ENCODE measurements at regions not wholly inside any gene's neighbourhood (a gene's known extent, or its start where the extent isn't known, plus 50 kb on each side); places are given as distances from the start of the nearest gene placed in this dataset.

DNA sequence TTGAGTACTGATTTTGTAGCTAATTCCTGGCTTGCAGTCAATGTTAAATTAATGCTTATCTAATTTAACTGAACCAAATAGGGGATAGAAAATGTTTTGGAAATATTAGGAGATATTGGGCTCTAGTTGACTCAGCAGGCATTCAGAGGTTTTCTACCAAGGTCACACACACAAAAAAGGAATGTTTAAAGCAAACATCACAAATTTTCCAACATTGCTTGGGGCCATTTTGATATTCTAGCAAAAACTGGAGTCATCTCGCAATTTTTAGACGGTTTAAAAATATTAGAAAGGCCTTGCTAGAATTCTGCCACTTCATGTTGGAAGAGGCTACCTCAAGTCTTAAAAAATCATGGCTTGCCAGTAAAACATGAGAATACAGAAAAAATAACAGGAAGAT, 2082.1 kb upstream of the RAG2 start:
- H2AFZ ChIP-seq, result no peak overlapping the region
- H3K4me1 ChIP-seq (ENCODE audit: insufficient read depth), result no peaks in the 10 kb centered on the region
- TF ChIP-seq EZH2 (IDR thresholded peaks at IDR 0.05; ENCODE audit: insufficient read depth, poor library complexity, severe bottlenecking) (no peak), EZH2phosphoT487 (IDR thresholded peaks at IDR 0.05; ENCODE audit: insufficient read depth, low read depth) (no peak)
- H3K27ac ChIP-seq, result no peak overlapping the region
- no peaks in the 10 kb centered on the region for H3K27me3 ChIP-seq (replicated peaks; ENCODE audit: insufficient read depth)
- no peaks in the 10 kb centered on the region for H3K79me2 ChIP-seq (ENCODE audit: insufficient read depth)
- no peak overlapping the region for H3K4me3 ChIP-seq
- no peaks in the 10 kb centered on the region for H3K9me3 ChIP-seq (ENCODE audit: low read depth)
- no peak for DNase-seq
- 20 to 30% methylated on average over 2 of the region's 2 CpGs for WGBS, 2 experiments (ENCODE audit: low coverage in 1 of 2, low lambda C conversion rate in 2 of 2, missing lambda C conversion rate in 2 of 2)
- no peaks in the 10 kb centered on the region for H4K20me1 ChIP-seq (ENCODE audit: insufficient read depth)
- H3K9me2 ChIP-seq (ENCODE audit: insufficient read depth), result no peaks in the 10 kb centered on the region
- no peak overlapping the region for H3K9ac ChIP-seq
- H3K4me2 ChIP-seq (ENCODE audit: unreplicated experiment), result no peak overlapping the region
- no peaks in the 10 kb centered on the region for H3K36me3 ChIP-seq (ENCODE audit: low read depth)
- in situ Hi-C loops (cut with MboI), result no loop called here
- no peaks in the 10 kb centered on the region for H3F3A ChIP-seq (ENCODE audit: insufficient read depth)

DNA sequence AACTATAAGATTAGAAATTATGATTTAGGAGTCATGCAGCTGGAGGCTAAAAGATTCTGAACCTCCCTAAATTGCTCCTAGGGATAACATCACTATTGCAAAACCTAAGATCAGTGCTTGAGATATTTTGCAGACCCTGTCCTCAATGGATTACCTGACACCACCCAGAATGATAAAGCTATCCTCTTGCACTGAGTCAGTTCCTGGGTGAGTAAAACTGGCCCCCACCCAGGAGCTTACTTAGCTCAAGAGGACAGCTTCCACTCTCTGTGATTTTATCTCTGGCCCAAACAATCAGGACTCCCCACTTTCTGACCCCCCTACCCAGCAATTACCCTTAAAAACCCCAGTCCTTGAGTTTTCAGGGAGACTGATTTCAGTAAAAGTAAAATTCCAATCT, 2074.4 kb upstream of the RAG2 start:
- no peaks in the 10 kb centered on the region; the same call in 1 of the 2 replicates for H3K9me2 ChIP-seq (ENCODE audit: insufficient read depth)
- no peaks in the 10 kb centered on the region for H4K20me1 ChIP-seq (ENCODE audit: insufficient read depth)
- H3K4me1 ChIP-seq (ENCODE audit: insufficient read depth), result no peaks in the 10 kb centered on the region
- DNase-seq, result no peak
- no peaks in the 10 kb centered on the region for H3K36me3 ChIP-seq (ENCODE audit: low read depth)
- no peak overlapping the region for H3K9ac ChIP-seq
- no peaks in the 10 kb centered on the region for H3K9me3 ChIP-seq (ENCODE audit: low read depth)
- H3K79me2 ChIP-seq (ENCODE audit: insufficient read depth), result no peaks in the 10 kb centered on the region
- no peak overlapping the region for H2AFZ ChIP-seq
- in situ Hi-C loops (cut with MboI), result no loop called here
- H3K27me3 ChIP-seq (replicated peaks; ENCODE audit: insufficient read depth), result no peaks in the 10 kb centered on the region
- no peaks in the 10 kb centered on the region for H3F3A ChIP-seq (ENCODE audit: insufficient read depth)
- TF ChIP-seq EZH2phosphoT487 (IDR thresholded peaks at IDR 0.05; ENCODE audit: insufficient read depth, low read depth) (no peak), EZH2 (IDR thresholded peaks at IDR 0.05; ENCODE audit: insufficient read depth, poor library complexity, severe bottlenecking) (no peak)
- H3K4me2 ChIP-seq (ENCODE audit: unreplicated experiment), result no peak overlapping the region
- no peak overlapping the region for H3K4me3 ChIP-seq
- no peak overlapping the region for H3K27ac ChIP-seq

DNA sequence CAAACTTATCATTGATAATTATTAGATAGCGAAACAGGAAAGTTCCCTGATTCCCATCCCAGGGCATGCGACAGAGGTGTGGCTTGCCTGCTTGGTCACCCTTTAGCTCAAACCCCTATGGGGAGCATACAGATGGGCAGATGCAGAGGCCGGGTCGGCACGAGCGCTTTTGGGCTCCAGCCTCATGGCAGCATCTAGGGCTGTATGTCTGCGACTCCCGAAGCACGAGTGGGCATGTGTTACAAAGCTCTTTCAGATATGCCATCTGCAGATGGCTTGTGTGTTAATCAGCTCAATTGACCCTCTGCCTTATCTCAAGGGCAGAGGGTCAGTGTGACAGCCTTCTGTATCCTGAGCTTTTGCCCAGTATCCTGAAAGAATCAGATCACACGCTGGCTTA, 2069.3 kb upstream of the RAG2 start:
- no peaks in the 10 kb centered on the region for H3F3A ChIP-seq (ENCODE audit: insufficient read depth)
- H3K79me2 ChIP-seq (ENCODE audit: insufficient read depth), result no peaks in the 10 kb centered on the region
- no peaks in the 10 kb centered on the region for H4K20me1 ChIP-seq (ENCODE audit: insufficient read depth)
- no peaks in the 10 kb centered on the region for H3K36me3 ChIP-seq (ENCODE audit: low read depth)
- no peak overlapping the region for H3K4me2 ChIP-seq (ENCODE audit: unreplicated experiment)
- no peak for DNase-seq
- no peaks in the 10 kb centered on the region; the same call in 1 of the 2 replicates for H3K9me2 ChIP-seq (ENCODE audit: insufficient read depth)
- H3K9me3 ChIP-seq (ENCODE audit: low read depth), result no peaks in the 10 kb centered on the region
- no peak overlapping the region for H2AFZ ChIP-seq
- H3K27ac ChIP-seq, result no peak overlapping the region
- no peaks in the 10 kb centered on the region for H3K27me3 ChIP-seq (replicated peaks; ENCODE audit: insufficient read depth)
- TF ChIP-seq EZH2phosphoT487 (IDR thresholded peaks at IDR 0.05; ENCODE audit: insufficient read depth, low read depth) (no peak), EZH2 (IDR thresholded peaks at IDR 0.05; ENCODE audit: insufficient read depth, poor library complexity, severe bottlenecking) (no peak)
- H3K4me3 ChIP-seq, result no peak overlapping the region
- no peak overlapping the region for H3K9ac ChIP-seq
- 46 to 47% methylated on average over 10 of the region's 10 CpGs for WGBS, 2 experiments (ENCODE audit: low coverage in 1 of 2, low lambda C conversion rate in 2 of 2, missing lambda C conversion rate in 2 of 2)
- no peaks in the 10 kb centered on the region for H3K4me1 ChIP-seq (ENCODE audit: insufficient read depth)
- in situ Hi-C loops (cut with MboI), result no loop called here

DNA sequence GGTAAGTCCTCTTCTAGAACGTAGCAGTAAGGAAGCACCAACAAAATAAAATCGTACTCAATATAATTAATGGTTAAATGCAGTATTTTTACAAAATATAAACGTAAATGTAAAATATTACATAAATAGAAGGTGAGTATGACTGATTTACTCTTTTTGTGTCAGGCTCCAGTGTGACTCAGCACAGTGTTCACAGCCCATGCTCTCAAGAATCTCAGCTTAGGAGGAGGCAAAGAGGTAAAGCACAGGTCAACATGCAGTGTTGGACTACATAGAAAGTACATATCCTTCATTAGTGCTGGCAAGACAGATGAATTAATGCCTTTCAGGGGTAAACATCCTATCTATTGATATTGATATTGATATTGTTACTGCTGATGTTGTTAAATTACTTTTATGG, 2050.6 kb upstream of the RAG2 start:
- no peaks in the 10 kb centered on the region for H3K27me3 ChIP-seq (replicated peaks; ENCODE audit: insufficient read depth)
- no peaks in the 10 kb centered on the region for H3K9me2 ChIP-seq (ENCODE audit: insufficient read depth)
- H3K4me3 ChIP-seq, result no peak overlapping the region
- H3K36me3 ChIP-seq (ENCODE audit: low read depth), result no peaks in the 10 kb centered on the region
- no peak overlapping the region for H3K27ac ChIP-seq
- H3K4me2 ChIP-seq (ENCODE audit: unreplicated experiment), result no peak overlapping the region
- H4K20me1 ChIP-seq (ENCODE audit: insufficient read depth), result no peaks in the 10 kb centered on the region
- in situ Hi-C loops (cut with MboI), result no loop called here
- DNase-seq, result no peak
- no peaks in the 10 kb centered on the region for H3F3A ChIP-seq (ENCODE audit: insufficient read depth)
- H3K79me2 ChIP-seq (ENCODE audit: insufficient read depth), result no peaks in the 10 kb centered on the region
- H3K4me1 ChIP-seq (ENCODE audit: insufficient read depth), result no peaks in the 10 kb centered on the region
- 2 to 10% methylated on average over 3 of the region's 3 CpGs for WGBS, 2 experiments (ENCODE audit: low coverage in 1 of 2, low lambda C conversion rate in 2 of 2, missing lambda C conversion rate in 2 of 2)
- H2AFZ ChIP-seq, result no peak overlapping the region
- H3K9me3 ChIP-seq (ENCODE audit: low read depth), result peaks cover 4% of the 10 kb centered on the region
- no peak overlapping the region for H3K9ac ChIP-seq
- TF ChIP-seq EZH2 (IDR thresholded peaks at IDR 0.05; ENCODE audit: insufficient read depth, poor library complexity, severe bottlenecking), result no peak
- no peak for TF ChIP-seq EZH2phosphoT487 (IDR thresholded peaks at IDR 0.05; ENCODE audit: insufficient read depth, low read depth)

DNA sequence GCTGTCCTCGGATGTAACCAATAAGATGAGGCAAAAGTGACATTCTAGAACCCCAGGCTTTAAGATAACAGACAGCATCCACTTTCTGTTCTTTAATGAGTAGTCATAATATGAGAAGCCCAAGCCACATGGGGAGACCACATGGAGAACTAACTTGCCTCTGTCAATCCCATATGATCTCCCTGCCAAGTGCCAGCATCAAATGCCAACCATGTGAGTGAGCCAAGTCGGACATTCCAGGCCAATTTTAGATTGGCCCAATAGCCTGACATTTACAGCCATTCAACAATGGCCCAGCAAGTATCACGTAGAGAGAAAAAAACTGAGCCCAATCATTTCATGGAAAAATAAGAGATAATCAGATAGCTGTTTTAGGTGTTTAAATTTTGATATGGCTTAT, 2048.3 kb upstream of the RAG2 start:
- H3K9me2 ChIP-seq (ENCODE audit: insufficient read depth), result no peaks in the 10 kb centered on the region

More for the DNA sequence above, 2048.3 kb upstream of the RAG2 start:
- no peaks in the 10 kb centered on the region for H3K36me3 ChIP-seq (ENCODE audit: low read depth)
- H3K4me3 ChIP-seq, result no peak overlapping the region
- no peak overlapping the region for H3K27ac ChIP-seq
- TF ChIP-seq EZH2 (IDR thresholded peaks at IDR 0.05; ENCODE audit: insufficient read depth, poor library complexity, severe bottlenecking), result no peak
- no peak for TF ChIP-seq EZH2phosphoT487 (IDR thresholded peaks at IDR 0.05; ENCODE audit: insufficient read depth, low read depth)
- no peaks in the 10 kb centered on the region for H3K4me1 ChIP-seq (ENCODE audit: insufficient read depth)
- no peak for DNase-seq
- no peak overlapping the region for H3K9ac ChIP-seq
- in situ Hi-C loops (cut with MboI), result no loop called here
- H3K79me2 ChIP-seq (ENCODE audit: insufficient read depth), result no peaks in the 10 kb centered on the region
- no peak overlapping the region for H3K4me2 ChIP-seq (ENCODE audit: unreplicated experiment)
- 4 to 11% methylated on average over 3 of the region's 3 CpGs for WGBS, 2 experiments (ENCODE audit: low coverage in 1 of 2, low lambda C conversion rate in 2 of 2, missing lambda C conversion rate in 2 of 2)
- no peaks in the 10 kb centered on the region for H3K9me3 ChIP-seq (ENCODE audit: low read depth)
- H2AFZ ChIP-seq, result no peak overlapping the region
- H3K27me3 ChIP-seq (replicated peaks; ENCODE audit: insufficient read depth), result no peaks in the 10 kb centered on the region
- no peaks in the 10 kb centered on the region for H3F3A ChIP-seq (ENCODE audit: insufficient read depth)
- H4K20me1 ChIP-seq (ENCODE audit: insufficient read depth), result no peaks in the 10 kb centered on the region

Data from GM23248 (cell line).